HG03175 (cell line): ENCODE measurements at regions not wholly inside any gene's neighbourhood (a gene's known extent, or its start where the extent isn't known, plus 50 kb on each side); places are given as distances from the start of the nearest gene placed in this dataset.
A peak's percentile ranks its signal among the peaks of the same experiment; 100 is the strongest.

Experiments used
- ATAC-seq: cut with Tn5 transposase; IDR thresholded peaks from one replicate; pipeline ENCODE4 v1.9.1; 2021; ENCODE audit warnings: mild to moderate bottlenecking, moderate library complexity; ENCODE audit not compliant: unreplicated experiment

DNA sequence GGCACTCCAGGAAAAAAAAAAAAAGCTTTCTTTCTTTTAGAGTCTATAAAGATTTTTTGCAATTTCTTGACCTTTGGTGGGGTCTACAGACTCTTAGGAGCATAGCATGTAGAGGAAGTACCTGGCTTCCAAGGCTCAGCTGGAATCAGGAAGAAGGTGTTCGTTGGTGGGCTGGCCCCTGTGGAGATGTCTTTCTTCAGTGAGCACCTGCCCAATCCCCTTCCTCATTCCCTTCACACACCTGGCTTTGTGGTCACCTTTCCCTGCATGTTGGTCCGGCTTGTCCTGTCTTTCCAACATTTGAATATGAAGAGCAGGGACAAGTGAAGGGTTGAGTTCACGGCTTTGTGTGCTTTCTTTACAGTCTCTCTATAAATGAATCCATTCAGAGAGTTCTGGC lies 352.4 kb downstream of the HAPSTR1 start:
- ATAC-seq = no peak

DNA sequence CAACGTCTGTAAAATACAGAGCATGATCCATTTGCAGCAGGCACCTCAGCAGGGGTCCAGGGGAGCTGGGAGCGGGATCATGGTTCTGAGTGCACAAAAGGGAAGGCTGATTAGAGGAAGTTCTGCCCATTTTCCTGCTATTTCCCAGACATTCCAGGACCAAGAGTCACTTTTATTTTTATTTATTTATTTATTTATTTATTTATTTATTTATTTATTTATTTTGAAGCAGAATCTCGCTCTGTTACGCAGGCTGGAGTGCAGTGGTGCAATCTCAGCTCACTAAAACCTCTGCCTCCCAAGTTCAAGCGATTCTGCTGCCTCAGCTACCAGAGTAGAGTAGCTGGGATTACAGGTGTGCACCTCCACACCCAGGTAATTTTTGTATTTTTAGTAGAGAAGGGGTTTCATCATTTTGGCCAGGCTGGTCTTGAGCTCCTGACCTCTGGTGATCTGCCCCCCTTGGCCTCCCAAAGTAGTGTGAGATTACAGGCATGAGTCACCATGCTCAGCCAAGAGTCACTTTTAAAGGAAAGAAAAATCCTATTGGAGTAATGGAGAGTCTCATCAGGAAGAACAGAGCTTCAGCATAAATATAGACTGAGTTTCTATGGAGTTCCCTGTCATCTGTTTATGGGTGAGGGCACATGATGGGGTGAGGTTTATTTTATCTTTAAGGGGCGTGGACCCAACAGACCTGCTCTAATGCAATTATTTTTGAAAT lies 355.2 kb downstream of the HAPSTR1 start:
- ATAC-seq = no peak

DNA sequence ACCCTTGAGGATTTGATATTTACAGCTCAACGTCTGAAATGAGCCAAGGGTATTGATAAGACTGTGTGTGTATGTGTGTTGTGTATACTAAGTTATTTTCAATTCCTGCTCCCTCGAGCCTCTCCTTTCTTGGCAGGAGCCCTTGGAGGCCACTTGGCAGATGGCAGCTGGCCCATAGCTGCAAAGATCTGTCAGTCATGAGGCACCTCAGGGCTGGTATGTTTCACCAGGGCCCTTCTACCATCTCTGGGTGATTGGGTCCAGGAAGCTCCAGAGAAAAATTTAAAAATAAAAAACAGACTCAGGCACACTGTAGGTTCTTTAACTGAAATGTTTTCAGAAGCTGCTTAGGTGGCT lies 355.7 kb downstream of the HAPSTR1 start:
- ATAC-seq = no peak

DNA sequence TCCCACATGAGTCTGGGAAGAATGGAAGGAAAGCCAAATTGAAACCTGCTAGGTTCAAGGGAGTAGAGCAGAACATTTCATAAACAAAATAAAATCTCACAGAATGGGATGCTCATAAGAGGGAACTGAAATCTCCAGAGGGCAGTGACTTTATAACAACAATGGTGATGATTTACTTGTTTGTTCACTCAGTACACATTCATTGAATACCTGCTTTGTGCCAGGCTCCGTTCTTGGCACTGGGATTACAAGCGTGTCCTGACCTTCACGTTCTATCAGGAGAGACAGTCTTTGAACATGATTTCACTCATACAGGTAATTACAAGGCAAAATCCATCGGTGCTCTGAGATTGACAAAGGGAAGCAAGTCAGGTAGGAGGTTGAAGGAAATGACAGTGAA lies 356.3 kb downstream of the HAPSTR1 start:
- ATAC-seq = no peak

DNA sequence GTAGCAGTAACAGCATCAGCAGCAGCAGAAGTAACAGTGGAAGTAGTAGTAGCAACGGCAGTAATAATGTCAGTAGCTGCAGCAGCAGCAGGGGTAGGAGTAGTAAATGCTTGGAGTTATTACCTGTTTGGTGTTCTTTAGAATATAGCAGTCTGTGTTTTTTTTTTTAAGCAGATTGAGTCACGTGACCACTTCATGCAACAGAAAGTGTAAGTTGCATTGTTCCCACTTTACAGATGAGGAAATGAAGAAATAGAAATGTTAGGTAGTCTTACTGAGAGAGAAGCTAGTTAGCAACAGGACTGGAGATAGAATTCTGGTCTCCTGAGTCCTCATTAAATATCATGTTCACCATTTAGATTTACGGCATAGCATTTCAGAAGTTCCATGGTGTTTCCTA lies 358.2 kb downstream of the HAPSTR1 start:
- ATAC-seq = no peak

DNA sequence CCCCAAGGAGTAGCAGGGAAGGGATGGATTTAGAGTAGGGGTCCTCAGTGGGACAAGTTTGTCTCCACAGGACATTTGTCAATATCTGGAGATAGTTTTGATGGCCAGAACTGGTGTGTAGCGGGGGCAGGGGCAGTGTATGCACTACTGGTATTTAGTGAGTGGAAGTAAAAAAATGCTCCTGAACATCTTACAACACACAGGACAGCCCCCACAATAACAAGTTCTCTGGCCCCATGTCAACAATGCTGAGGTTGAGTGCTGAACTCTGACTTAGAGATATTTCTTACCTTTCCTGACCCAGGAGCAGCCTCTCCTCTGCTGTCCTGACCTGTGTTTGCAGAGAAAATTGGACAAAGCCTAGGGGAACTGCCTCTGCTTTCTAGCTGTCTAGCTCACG lies 365.8 kb downstream of the HAPSTR1 start:
- ATAC-seq = no peak

DNA sequence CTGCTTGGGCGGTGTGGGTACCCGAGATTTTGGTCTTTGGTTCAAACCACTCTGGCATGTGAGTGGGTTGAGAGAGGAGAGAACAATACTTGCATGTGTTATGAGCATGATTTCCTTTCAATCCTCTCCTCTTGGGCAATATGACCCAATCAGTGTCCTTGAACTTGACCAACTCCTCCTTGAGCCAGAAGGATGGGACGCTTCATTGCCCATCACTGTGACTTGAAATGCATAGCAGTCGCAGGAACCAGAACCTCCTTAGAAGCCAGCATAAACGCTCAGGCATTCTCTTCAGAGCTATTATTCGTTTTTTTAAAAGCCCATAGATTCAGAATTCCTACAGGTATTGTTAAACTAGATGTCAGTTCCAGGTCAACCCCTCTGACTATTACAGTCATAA lies 367.4 kb downstream of the HAPSTR1 start:
- no peak for ATAC-seq

DNA sequence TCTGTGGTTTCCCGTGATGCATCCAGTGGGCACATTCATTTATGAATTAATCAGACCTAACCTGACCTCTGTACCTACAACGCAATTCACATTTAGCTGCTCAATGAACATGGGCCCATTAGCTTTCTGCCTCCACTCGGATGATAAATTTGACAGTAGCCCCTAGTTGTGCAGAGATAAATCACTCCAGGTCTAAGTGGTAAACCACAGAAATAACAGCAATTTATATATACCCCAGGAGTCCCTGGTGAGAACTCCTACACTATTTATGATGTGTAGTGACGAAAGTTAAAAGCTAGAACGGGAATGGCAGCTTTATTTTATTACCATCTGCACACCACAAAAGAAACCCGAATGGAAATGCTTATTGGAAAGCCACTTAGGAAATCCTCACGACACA lies 371.5 kb downstream of the HAPSTR1 start:
- ATAC-seq = no peak

DNA sequence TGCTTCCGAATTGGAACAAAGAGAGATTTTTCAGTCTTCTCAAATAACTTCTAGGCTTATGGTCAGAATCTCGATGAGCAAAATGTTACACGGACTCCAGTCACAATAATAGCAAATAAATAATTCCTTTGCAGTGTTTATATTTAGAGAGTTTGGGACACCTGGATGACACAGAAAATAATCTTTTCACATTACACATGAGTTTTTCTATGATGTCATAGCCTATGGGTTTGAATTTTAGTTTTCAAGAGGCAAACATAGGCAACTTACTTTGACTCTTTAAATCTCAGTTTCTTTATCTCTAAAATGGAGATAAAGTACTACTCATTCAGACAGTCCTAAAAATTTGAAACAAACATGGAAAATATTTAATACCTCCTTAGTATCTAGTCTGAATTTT lies 372.0 kb downstream of the HAPSTR1 start:
- ATAC-seq = no peak

DNA sequence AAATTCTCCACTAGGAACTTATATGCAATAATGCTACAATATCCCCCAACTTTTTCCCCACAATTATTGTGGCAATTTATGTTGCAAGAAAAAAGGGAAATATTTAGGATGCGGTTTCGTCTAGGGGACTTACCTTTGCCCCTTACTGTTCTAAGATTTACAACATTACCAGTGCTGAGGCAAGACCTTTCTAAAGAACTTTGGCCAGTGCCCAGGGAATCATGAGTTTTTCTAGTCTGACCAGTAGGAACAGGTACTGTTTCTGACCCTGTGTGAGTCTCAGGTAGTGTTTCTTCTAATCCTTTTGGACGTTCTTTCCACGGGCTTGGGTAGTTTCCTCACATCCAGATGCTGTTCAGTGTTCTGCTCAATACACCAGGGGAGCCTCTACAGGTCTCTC lies 373.7 kb downstream of the HAPSTR1 start:
- no peak for ATAC-seq

DNA sequence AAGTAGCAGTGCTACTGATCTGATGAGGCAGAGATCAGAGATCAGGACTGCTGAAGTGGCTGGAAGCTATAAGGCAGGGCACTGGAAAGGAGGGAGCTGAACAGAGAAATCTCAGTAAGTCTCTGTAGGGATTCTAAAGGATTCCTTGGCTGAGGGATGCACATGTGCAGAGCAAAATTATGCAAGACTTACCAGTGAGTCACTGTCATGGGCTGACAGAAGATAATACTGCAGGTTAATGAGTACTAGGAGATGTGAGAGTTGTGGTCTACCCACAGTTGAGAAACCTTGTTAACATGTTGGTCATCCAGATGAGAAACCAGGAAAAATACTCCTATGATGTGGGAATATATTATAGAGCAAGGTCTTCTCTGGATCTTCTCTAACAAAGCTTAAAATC lies 378.1 kb downstream of the HAPSTR1 start:
- no peak for ATAC-seq

DNA sequence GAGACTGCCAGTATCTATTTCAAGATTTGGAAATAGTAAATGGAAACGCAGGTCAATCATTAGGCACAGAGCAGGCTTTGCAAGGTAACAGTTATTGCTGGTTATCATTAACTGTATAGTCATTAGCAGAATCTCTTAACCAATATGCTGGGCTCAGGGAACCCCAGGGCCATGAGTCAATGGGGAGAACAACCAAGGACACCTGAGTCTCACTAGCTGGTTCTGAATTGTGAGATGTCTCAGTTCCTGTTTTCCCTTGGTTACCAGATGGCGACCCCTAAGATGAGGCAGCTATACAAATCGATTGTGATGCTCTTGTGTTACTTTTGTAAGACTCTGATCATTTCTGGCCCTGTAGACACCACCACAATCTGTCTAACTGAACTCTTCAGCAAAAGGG lies 385.3 kb downstream of the HAPSTR1 start:
- ATAC-seq = peak; percentile 63

DNA sequence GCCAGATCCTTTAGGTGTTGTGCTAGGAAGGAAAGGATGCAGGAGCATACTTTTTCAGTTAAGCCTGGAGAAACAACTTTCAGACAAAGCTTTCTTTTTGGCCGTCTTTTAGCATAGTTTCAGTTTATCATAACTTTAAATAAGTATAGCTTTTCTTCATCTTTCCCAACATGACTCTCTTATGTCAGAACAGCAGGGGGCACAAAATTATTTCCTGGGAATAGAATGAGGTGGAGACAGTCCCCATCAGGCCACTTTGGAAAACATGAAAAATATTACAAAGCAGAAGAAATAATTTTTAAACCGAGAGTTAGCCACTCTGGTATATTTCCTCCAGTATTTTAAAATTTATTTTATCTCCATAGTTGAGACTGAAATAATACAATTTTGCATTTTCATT lies 387.6 kb downstream of the HAPSTR1 start:
- ATAC-seq = no peak

DNA sequence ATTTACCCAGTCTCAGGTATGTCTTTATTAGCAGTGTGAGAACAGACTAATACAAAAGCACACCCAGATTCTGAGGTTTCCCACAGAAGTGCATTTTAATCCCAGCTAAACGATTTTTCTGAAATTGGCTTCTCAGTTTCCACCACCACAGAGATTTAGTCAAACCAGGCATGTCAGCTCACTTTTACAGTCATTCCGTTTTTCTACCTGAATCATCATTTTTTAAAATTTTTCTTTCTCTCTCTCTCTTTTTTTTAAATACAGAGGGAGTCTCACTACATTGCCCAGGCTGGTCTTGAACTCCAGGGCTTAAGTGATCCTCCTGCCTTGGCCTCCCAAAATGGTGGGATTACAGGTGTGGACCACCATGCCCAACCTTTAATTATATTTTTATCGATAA lies 389.1 kb downstream of the HAPSTR1 start:
- no peak for ATAC-seq

DNA sequence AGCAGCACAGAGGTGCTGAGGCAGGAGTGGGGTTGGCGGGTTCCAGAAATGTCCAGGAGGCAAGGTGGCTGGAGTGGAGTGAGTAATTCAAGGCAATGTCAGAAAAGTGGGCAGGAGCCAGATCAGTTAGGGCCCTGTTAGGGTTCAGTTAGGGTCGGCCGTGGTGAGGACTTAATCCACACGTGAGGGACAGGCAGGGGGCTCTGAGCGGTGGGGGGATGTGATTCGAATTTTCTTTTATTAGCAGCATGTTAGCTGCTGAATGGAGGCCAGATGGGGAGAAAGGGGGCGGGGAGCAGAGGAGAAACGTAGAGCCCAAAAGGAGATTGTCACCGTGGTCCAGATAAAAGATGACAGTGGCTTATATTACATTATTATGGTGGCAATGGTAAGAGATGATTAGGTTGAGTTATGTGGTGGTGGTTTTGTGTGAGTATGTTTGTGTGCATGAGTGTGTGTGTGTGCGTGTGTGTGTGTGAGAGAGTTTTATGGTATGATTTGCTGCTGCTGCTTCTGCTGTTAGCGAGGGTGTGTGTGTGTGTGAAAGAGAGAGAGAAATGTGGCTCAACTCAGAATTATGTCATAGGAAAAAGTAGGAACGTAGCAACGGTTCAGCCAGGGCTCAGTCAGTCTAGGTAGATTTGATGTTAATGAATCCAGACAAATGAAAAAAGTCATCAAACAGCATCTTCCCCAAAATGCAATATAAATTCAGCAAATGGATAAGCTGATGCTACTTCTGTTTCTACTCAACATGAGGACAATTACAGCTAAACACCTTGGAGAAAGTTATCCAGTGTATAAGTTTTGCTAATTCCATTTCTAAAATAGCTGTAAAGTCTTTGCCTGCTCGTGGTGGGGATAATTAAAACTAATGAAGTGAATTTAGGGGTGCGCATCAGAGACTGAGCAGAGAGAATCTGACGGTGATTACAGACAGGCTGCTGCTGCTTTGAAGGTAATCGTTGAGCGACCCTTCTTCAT lies 390.6 kb downstream of the HAPSTR1 start:
- no peak for ATAC-seq

DNA sequence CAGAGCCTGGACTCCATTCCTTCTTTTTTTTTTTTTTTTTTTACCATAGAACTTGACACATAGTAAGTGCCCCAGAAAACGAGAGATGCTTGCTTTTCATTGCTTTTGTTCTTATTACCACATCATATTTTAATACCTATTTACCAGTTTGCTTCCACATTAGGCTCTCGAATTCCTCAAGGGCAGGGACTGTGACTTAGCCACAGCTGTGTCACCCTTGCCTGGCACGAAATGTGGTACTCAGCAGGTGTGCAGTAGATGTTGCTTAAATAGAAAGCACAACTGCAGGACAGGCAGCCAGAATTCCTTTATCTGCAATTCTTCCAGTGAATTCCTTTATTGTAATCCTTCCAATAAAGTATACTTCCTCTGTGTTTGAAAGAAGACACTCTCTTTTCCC lies 393.0 kb downstream of the HAPSTR1 start:
- no peak for ATAC-seq

DNA sequence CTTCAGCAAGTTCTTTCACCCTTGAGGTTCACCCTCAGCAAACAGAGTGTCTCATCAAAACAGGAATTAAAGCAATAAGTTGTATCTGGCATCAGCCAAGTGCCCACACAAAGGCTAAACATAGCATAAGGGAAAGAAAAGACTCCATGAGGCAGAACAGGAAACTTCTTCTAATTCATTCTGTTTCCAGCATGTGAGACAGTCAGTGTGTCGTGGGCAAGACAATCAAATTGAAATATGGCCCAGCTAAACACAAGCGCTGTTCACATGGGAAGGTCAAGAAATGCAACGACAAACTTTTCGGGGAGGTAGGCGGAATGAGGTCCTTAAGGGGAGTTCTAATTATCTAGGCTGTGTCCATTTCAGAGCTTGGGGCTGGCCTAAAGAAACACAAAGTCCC lies 393.4 kb downstream of the HAPSTR1 start:
- no peak for ATAC-seq

DNA sequence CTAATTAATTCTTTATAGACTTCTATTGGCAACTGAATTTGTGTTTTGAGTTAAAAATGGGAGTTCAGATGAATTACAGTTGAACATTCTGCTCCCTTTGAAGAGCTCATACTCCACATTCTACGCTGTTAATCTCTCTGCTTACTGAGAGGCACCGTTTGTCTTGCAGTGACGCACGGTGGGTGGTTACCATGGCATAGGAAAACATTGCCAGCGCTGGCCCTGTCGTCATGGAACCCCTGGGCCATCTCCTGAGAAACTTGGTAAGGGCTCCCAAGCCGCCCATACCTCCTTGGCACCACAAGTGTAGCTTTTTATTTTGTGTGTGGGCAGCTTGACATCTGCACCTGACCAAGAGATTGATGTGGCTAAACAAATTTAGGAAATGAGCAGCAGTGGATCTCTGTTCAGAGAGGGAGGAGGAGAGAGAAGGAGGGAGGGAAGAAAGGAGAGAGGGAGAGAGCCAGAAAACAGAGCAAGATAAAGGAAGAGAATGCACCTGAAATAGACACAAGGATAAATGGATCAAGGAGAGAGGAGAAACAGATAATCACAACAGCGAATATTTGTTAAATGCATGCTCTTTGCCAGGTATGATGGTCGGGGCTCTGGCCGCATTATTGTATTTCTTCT lies 398.5 kb downstream of the HAPSTR1 start:
- ATAC-seq = no peak

DNA sequence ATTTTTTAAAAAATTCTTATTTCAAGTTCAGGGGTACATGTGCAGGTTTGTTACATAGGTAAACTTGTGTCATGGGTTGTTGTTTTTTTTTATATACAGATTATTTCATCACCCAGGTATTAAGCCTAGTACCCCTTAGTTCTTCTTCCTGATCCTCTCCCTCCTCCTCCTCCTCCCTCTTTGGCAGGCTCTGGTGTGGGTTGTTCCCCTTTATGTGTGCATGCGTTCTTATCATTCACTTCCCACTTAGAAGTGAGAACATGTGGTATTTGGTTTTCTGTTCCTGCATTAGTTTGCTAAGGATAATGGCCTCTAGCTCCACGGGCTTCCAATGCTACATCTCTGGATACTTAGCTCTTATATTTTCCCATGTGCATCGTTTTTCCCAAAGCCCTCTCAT lies 404.4 kb downstream of the HAPSTR1 start:
- no peak for ATAC-seq

DNA sequence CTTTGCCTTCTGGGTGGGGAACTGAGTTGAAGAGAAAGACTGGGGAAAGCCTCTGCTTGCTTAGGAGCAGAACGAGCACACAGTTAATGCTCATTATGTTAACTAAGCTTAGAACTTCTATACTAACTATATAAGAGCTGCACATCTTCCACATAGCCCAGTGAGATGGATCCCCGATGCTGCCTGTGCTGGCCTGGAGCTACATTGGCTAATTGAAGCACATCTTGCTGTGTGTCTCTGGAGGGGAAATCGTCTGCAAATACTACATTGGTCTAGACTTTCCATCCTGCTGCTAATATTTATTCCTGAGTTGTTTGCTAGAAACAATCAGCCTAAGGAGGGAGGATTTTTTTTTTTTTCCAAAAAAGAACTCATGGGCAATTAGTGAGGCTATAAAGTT lies 406.3 kb downstream of the HAPSTR1 start:
- ATAC-seq = no peak

DNA sequence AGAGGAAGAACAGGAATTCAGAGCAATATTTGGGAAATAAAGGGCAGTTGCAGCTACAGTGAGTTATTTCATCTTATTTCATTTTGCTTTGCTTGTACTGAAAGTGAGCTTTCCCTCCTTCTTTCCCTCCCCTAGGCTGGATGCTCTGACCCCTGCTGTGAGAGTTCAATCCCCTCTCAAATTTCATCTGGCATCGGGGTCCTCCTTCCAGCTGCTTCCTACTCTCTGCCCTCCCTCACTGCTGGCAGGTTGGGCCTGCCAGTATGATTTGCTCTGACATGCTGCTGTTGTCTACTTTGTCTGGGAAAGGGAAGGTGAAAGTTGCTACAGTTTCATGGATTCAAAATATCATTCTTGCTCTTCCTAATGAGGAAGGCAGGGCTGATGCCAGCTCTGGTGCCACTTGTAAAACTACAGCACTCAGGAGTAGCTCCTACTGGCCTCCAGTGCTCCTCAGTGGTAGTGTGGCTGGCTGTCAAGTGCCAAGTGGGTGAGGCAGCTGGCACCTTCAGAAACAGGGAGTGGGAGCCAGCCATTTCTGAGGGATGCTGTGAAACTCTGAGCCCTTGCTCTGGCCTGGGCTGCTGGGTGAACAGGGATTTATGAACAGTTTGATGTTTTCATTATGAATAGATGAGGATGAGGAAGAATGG lies 408.6 kb downstream of the HAPSTR1 start:
- no peak for ATAC-seq
